Stimulated activated CD4-positive, alpha-beta T cell treated with anti-CD3 and anti-CD28 coated beads, TNF-alpha, amount 100 ng/mL, for 24 hours (primary cell): ENCODE measurements at regions not wholly inside any gene's neighbourhood (a gene's known extent, or its start where the extent isn't known, plus 50 kb on each side); places are given as distances from the start of the nearest gene placed in this dataset.

Experiments
- DNase-seq, 3 experiments: peaks; one replicate each; pipeline ENCODE4 v3.0.0-alpha.2; 2020; ENCODE audit warnings: low read depth in 3 of 3

- no peak for DNase-seq
These were observed 102.8 kb downstream of the MAF start for GRCh38 chr16:79497606-79498350.

DNA sequence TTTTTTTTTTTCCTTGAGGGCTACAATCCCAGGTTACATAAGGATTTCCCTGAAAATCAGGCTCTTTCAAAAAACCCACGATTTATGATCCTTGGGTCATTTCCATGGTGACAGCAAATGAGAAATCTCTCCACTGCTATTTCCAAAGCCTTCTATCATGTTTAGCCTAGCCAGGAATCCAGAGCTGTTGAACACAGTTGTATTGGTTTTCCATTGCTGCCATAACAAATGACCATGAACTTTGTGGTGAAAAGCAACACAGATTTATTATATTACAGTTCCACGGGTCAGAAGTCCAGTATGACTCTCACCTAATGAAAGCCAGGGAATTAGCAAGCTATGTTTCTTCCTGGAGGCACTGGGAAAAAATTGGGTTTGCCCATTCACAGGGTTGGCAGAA is 106.6 kb downstream of the MAF start:
- DNase-seq: no peak

DNA sequence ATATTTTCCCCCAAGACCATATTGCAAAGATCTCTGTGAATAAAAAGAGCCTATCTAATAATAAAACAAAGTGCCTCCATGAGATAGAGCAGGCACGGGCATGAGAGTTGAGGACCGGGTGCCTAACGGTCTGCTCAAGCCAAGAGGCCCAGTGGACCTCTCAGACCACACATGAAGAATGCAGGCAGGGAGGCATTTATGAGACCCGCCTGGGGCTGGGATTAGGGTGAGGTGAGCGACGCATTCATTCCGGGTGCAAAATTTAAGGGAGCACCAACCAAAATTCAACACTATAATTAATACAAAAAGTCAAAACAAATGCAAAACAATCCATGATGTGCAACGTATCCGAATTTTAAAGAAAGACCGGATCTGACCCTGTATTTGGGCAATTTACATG is 108.5 kb downstream of the MAF start:
- no peak for DNase-seq

DNA sequence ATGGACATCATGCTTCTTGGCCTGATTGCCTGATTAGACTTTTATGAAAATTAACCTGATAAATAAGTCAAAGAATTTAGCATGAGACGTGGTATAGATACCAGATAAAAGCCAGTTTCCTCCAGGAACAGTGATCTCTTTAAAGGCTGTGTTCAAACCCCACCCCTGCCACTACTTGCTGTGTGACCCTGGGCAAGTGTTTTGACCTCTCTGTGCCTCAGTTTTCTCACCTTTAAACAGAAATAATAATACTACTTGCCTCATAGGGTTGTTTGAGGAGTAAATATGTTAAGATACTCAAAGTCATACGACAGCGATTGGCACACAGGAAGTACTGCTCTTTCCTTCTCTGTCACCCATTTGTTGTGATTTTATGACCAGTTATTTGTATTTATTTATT is 115.5 kb downstream of the MAF start:
- no peak for DNase-seq

GRCh38 chr16:79484237-79484636 is 116.3 kb downstream of the MAF start:
- DNase-seq: no peak

DNA sequence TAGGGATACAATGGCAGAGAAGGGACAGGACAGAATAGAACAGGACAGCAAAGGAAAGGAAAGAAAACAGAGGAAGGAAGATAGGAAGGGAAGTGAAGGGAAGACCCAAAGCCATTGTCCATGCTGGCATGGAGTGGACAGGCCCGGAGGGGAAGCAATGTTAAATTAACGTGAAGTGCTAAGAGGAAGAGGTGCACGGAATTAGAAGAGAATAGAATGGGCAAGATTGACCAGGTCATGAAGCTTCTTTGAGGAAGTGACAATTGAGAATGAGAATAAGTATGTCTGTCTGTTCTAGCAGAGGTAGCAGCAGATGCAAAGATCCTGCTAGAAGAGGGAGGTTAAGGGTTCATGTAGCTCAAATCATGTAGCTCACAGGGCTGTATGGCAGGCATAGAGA is 117.2 kb downstream of the MAF start:
- DNase-seq: no peak

- DNase-seq: no peak
These were observed 118.5 kb downstream of the MAF start for GRCh38 chr16:79482011-79482410.

DNA sequence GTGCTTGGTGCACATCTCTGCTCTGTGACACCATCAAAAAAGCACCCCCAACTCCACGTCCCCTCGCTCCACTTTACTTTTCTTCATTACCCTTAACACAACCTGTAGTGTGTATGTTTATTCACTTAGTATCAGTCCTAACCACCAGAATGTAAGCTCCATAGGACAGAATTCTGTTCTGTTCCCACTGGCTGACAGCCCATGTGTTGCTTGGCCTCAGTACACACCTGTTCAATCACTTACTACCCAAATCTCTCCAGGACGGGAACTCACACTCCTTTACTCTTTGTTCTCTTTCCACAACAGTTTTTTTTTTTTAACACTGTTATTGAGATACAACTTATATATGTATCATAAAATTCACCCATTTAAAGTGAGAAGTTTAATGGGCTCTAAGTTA is 119.6 kb downstream of the MAF start:
- no peak for DNase-seq

DNA sequence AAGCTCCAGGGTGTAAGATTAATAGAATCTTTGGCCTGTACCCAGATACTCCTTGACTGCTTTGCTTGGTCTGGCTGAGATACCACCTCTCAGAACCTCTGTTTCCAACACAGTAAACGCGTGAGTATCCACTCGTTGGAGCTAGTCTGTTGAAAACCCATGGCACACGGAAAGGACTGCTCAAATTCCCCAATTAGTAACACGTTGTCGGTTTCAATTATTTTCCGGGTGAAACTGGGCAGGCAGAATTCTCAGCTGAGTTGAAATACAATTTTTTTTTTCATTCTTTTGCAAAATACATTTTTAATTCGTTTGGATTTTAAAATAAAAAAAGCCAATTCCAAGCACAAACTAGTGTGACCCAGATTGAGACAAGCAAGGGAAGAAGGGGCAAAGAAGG is 120.5 kb downstream of the MAF start:
- no peak for DNase-seq

DNA sequence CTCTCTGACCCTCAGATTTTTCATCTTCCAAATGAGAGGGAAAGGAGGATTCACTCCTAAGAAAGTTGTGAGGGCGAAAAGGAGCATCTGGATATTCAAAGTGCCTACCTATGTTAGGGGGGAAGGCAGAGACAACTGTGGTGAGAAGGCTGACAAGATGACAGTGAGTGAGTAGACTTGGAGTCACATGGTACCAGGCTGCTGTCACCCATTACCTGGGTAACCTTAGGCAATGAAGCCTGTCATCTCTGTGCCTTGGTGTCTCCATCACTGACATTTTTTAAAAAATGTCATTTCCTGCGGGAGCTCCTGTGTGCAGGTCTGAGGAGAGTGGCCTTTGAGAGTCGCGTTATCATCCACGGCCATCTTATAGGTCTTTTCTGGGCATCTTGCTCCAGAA is 124.0 kb downstream of the MAF start:
- no peak for DNase-seq

DNA sequence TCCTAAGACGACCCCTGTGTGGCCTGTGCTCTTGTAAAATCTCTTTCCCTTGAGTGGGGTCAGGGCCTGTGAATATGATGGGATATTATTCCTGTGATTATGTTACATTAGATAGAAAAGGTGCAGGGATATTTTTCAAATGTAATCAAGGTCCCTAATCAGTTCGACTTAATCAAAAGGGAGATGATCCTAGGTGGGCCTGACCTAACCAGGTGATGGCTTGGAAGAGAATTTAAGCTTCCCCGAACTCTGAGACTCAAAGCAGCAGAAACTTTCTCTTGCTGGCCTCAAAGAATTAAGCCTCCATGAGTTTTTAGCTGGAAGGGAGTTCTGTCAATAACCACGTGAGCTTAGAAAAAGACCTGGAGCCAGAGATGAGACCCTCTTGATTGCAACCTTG is 124.7 kb downstream of the MAF start:
- DNase-seq: no peak

DNA sequence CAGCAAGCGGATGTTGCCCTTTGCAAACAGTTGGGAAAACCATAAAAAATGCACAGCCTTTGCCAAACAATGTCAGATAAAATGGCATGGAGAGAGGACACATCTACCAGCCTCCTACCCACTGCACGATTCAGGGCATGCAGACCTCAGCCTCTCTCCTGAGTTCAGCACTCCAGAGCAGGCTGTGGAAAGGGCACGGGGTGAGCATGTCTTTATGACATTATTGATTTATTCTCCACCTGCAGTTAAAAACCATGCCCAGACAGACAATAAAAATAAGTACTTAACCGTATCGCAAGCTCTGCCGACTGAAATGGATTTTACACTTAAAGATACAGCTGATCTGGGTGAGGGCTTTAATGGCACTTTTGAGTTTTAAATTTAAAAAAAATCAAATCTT is 127.1 kb downstream of the MAF start:
- no peak for DNase-seq

DNA sequence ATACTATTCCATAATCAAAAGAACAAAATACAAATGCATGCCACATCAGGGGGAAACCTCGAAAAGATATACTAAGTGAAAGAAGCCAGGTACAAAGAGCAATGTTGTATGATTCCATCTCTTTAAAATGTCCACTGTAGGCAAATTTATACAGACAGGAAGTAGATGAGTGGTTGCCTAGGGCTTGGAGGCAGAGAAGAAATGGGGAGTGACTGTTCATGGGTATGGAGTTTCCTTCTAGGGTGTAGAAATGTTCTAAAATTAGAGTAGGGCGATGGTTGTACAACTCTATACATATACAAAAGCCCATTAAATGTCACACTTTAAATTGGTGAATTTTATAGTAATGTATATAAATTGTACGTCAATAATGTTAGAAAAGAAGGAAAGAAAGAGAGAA is 128.1 kb downstream of the MAF start:
- no peak for DNase-seq

GRCh38 chr16:79469999-79470398 is 130.5 kb downstream of the MAF start:
- DNase-seq: no peak

- DNase-seq: no peak
These were observed 131.9 kb downstream of the MAF start for GRCh38 chr16:79468631-79469030.

DNA sequence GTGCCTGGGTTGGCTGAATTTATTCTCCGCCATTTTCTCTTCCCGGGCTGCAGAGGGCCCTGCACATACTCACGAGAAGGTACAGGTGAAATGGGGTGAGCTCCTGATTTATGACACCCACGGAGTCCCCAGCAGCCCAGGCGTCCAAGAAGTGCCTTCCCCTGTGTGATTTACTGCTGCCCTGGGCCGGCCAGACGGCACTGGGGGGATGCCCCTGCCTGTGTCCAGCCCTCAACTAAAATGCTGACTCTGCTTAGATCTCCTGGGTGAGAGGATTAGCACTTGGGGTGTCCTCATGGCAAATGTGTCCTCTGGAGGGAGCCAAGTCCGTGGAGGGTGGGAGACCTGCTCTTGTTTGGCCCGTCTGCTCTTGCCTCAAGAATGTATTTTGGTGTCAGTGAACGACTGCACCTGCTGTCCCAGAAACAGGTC is 132.4 kb downstream of the MAF start:
- DNase-seq: no peak

- DNase-seq: no peak
These were observed 134.4 kb downstream of the MAF start for GRCh38 chr16:79466111-79466510.

GRCh38 chr16:79463841-79464240 is 136.7 kb downstream of the MAF start:
- DNase-seq: no peak

DNA sequence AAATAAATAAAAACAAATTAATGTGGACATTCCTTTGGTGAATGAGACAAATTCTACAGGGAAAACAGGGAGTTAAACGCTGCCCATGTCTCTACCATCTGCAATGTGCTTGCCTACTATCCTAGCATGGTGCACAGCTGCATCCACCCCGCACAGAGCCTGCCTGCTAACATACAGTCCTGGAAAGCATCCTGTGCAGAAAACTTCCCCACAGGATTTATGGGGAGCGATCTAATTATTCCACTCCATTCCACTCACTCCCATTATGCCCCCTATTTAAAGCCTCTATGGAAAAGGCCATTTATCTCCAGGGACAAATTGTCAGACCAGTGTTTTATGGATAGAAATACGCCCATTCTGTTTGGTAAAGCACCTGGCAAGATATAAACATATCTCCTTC is 144.5 kb downstream of the MAF start:
- DNase-seq: no peak

- no peak for DNase-seq
These were observed 147.9 kb downstream of the MAF start for GRCh38 chr16:79452671-79453070.

- no peak for DNase-seq
These were observed 149.2 kb downstream of the MAF start for GRCh38 chr16:79451196-79451816.

DNA sequence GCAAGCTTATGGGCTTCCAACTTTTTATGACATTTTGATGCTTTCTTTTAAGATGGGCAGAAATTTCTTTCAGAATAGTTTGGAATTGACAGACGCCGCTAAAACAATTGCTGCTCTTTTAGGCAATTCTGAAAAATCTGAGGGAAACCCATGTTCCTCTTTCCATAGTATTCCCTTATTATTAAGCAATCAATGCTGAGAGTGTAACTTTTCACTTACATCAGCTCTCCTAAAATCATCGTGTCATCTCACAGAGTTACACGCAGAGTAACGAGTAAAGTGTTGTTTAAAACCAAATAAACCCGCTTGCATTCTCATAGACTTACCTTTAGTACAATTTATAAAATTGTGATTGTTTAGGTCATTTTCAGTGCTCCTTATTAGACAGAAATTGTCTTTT is 150.6 kb downstream of the MAF start:
- no peak for DNase-seq

DNA sequence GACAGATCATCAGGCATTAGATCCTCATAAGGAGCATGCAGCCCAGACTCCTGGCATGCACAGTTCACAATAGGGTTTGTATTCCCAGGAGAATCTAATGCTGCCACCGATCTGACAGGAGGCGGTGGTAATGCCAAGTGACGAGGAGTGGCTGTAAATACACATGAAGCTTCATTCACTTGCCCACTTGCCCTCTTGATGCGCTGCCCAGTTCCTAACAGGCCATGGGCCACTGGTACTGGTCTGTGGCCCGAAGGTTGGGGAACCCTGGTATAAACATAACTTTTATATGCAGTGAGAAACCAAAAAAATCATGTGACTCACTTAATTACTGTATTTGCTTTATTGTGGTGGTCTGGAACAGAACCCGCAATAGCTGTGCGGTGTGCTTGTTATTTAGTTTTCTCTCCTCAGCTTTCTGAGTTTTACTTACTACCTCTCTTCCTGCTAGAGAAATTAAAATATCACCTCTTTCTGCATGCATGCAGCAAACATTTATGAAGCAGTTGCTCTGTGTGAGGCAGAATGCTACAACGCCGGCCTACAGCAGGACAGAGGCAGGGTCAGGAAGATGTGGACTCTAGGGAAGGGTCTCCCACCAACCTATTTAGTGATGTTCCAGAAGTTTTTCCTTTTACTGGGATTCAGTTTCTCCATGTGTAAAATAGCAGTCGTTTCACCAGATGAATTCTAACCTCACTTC is 151.3 kb downstream of the MAF start:
- no peak for DNase-seq
